HTR-8/SVneo (cell line): ENCODE measurements at regions not wholly inside any gene's neighbourhood (a gene's known extent, or its start where the extent isn't known, plus 50 kb on each side); places are given as distances from the start of the nearest gene placed in this dataset.
"Not testable (repeated sequence)": the region's sequence is repeated elsewhere in the genome, so short reads cannot be mapped to it uniquely, and the experiment has no call there.

Experiments used
- DNase-seq: peaks from one replicate; pipeline ENCODE4 v3.0.0; 2011; ENCODE audit warnings: low spot score, mixed read lengths; ENCODE audit not compliant: insufficient read length
- FAIRE-seq: peaks from 2 replicates; lab custom pipeline; 2011; peaks lifted over from hg19 to GRCh38; lab: Jason Lieb, UNC

DNA sequence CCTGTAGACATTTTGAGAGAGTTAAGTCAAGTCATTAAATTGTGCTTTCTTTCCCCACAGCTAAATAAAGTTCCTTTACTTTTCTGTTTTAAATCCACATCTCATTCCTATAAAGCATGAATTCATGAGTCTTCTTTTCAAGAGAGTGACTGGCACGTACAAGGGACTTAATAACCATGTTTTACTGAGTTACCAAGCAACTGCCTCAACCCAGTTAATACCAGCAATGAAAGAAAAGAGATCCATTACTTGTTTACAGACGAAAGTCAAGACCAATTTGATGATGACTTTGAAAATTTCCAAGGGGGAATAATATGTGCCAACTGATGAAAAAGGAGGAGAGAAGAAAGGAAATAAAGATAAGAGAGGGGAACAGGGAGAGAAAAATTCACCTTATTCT lies 1082.5 kb upstream of the GYPC start:
- DNase-seq (no peak), FAIRE-seq (no peak)

DNA sequence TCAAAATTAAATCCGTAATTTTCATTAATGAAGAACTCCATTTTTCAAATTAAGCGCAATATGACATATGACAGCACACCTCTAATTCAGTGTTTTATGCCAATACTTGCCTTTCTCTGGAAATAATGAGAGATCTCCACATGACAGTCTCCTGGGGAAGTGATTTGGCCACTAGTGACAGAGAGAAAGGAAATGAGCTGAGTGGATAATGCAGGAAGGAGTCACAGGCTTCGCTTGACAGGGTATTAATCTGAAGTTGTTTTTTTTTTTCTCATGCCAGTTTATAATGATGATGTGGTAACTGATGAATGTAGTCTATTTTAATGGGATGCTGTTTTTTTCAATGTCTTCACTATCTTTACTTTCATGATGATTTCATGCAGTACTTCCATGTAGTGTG lies 1079.4 kb upstream of the GYPC start:
- DNase-seq (no peak), FAIRE-seq (no peak)

DNA sequence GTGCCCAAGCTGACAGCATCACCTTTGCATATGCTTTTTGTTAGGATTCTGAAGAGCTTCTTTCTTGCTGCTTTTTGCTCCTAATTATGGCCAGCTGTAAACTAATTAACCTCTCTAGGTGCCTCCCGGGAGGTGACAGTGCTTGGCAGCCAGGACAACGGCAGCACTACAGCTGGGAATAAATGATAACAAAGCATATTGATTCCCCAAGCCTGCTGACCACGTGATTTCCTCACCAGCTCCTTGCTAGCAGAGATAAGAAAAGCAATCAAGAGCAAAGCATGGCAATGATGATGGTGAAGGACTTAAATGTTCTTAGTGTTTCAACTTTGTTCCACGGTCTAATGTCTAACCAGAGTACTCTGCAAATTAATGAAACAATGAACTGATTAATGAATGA lies 1074.4 kb upstream of the GYPC start:
- DNase-seq, result no peak
- FAIRE-seq, result no peak

- no peak for DNase-seq
- FAIRE-seq, result no peak
Measured at GRCh38 chr2:125582516-125582915, 1073.4 kb upstream of the GYPC start.

- DNase-seq, result no peak
- FAIRE-seq, result no peak
Measured at GRCh38 chr2:125584732-125585131, 1071.2 kb upstream of the GYPC start.

DNA sequence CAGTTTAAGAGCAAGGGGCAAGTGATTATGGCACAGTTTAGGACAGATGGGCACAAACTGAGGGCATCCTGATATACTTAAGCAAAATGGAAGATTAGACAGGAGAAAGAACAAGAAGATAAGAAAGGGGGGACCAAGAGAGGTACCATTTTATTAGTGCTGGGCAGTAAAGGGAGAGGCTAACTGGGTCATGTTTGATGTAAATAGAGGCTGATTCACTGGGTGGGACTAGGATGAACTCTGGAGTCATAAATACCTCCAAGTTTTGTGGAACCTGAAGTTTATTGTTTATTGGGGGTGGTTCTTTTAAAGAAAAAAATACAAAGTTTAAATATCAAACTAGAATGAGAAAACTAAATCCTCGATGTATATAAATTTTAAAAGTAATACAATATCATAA lies 1067.2 kb upstream of the GYPC start:
- no peak for DNase-seq
- no peak for FAIRE-seq

DNA sequence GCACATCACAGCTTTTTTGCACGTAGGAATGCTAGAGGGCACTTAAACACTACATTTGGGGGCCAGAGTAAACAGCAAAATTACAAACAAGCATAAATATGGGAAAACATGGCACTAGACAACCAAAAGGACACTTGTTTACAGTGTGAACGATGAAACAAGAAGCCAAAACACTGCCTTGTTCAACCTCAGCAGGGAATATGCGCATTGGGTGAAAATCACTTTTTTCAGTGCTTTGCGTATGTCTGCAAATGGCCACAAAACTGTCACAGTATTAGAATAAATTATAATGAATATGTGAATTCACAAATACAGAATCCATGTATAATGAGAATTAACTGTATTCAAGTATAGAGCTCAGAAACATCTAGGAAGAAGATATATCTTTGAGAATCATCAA lies 1064.0 kb upstream of the GYPC start:
- DNase-seq (no peak), FAIRE-seq (no peak)

DNA sequence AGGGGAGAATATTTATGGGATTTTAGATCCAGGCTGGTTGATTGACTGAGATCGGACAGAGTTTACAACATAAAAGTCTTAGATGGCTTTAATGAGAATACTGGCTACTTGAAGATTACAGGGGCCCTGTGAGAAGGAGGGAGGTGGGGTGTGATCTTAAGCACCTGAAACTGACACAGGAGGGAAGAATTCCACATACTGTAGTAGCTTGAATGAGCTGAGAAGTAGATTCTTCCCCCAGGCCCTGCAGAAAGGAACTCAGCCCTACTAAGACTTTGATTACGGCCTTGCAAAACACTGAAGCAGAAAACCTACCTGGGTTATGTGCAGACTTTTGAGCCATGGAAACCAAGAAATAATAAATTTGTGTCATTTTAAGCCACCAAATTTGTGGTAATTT lies 1062.9 kb upstream of the GYPC start:
- DNase-seq (no peak), FAIRE-seq (no peak)

GRCh38 chr2:125596612-125597011 lies 1059.3 kb upstream of the GYPC start:
- FAIRE-seq, result no peak
- no peak for DNase-seq

GRCh38 chr2:125615438-125615837 lies 1040.5 kb upstream of the GYPC start:
- no peak for FAIRE-seq
- no peak for DNase-seq

DNA sequence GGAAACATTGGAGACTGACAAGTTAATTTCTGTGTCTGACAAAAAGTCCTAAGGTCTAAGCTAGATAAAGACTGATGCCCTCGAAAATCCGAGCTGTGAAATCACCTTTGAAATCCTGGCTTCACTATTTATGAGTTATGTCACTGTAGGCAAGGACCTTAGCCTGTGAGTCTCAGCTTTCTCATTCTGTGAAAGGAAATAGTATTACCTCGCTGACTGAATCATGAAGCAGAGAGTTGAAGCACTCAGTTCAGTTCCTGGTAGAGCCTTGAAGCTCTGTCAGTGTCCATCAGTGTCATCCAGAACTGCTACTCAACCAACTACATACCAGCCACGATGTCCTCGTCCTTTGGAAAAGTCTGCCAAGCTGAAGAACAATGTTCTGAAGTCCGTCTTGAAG lies 1025.6 kb upstream of the GYPC start:
- DNase-seq (no peak), FAIRE-seq (no peak)

GRCh38 chr2:125634662-125635061 lies 1021.3 kb upstream of the GYPC start:
- DNase-seq (no peak), FAIRE-seq (no peak)

- no peak for FAIRE-seq
Measured at GRCh38 chr2:125638345-125638744, 1017.6 kb upstream of the GYPC start.

GRCh38 chr2:125642032-125642431 lies 1013.9 kb upstream of the GYPC start:
- no peak for DNase-seq
- FAIRE-seq, result no peak

More at GRCh38 chr2:125638345-125638744, 1017.6 kb upstream of the GYPC start:
- DNase-seq, result no peak

GRCh38 chr2:125643128-125643527 lies 1012.8 kb upstream of the GYPC start:
- no peak for FAIRE-seq
- no peak for DNase-seq

- DNase-seq (no peak), FAIRE-seq (no peak)
Measured at GRCh38 chr2:125643585-125643984, 1012.4 kb upstream of the GYPC start.

GRCh38 chr2:125644257-125644656 lies 1011.7 kb upstream of the GYPC start:
- FAIRE-seq, result no peak

GRCh38 chr2:125652280-125652679 lies 1003.7 kb upstream of the GYPC start:
- DNase-seq (no peak), FAIRE-seq (no peak)

More at GRCh38 chr2:125644257-125644656, 1011.7 kb upstream of the GYPC start:
- no peak for DNase-seq

DNA sequence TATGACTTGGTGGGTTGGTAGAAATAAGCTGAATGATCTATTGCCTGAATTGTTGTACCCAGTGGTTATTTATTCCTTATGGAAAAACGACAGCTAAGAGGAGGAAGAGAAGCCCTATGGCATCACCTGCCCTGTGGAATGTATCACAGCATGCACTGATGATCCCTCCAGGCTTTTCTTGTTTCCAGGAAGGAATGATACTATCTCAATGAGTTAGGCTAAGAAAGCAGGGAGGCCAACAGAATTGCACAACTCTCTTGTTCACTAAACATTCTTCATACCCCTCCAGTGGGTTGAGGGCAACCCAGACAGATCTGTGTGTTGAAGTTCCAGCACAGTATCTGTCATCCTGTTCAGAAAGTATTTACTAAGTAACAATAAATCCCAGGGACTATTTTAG lies 1001.7 kb upstream of the GYPC start:
- FAIRE-seq (no peak), DNase-seq (no peak)

DNA sequence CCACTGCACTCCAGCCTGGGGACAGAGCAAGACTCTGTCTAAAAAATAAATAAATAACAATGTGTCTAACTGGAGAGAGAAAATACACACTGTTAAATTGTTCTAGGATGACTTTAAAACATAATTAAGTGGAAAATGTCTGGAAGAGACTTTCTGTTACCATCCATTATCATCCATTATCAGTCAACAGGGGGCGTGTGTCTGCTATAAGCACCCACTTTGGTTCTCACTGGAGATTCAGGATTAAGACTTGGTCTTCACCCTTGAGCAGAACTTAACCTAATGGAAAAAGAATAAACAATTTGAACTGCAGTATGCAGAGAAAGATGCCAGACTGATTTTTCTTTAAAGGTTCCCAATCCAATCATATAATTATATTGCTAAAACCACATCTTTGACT lies 999.8 kb upstream of the GYPC start:
- FAIRE-seq (no peak), DNase-seq (no peak)

GRCh38 chr2:125658583-125658982 lies 997.4 kb upstream of the GYPC start:
- DNase-seq, result no peak
- FAIRE-seq, result no peak

- not testable (repeated sequence) for DNase-seq, FAIRE-seq
Measured at GRCh38 chr2:125660369-125660768, 995.6 kb upstream of the GYPC start.

DNA sequence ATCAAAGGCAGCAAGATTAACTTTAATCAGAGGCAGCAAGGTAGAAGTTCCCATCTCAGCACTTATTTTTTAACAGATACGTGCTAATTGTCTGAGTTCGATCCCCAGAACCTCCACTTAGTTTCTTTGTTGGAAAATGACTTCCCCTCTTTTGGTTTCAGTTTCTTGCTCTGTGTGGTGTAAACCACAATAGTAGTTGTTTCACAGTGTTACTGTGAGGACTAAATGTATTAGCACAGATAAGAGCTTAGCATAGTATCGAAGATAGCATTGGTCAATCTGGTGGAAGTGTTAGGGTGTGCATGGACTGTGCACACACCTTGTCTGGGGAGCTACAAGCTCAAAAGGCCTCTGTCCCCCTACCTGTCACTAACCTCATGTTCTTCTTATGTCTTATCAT lies 988.3 kb upstream of the GYPC start:
- no peak for FAIRE-seq
- DNase-seq, result no peak
